Liver (tissue), 3 donors: ENCODE measurements at regions not wholly inside any gene's neighbourhood (a gene's known extent, or its start where the extent isn't known, plus 50 kb on each side); places are given as distances from the start of the nearest gene placed in this dataset.

Source experiments
- CTCF ChIP-seq: fragments of 150-350 bp; IDR thresholded peaks from 2 replicates; pipeline ENCODE4 v1.5.1; 2017; ENCODE audit warnings: improper control_type of control experiment, low read depth, low read length; ENCODE audit not compliant: missing input control
- REST ChIP-seq: IDR thresholded peaks from 2 replicates; pipeline ENCODE4 v1.6.1; 2016; ENCODE audit warnings: antibody characterized with exemption, mild to moderate bottlenecking
- RXRA ChIP-seq, 2 donors: IDR thresholded peaks; 2 replicates each; pipeline ENCODE4 v1.6.1; 2017 to 2018; ENCODE audit warnings: antibody characterized with exemption in 2 of 2, mild to moderate bottlenecking in 1 of 2
- SP1 ChIP-seq: IDR thresholded peaks from 2 replicates; pipeline ENCODE4 v1.6.1; 2018; ENCODE audit warnings: antibody characterized with exemption, mild to moderate bottlenecking
- YY1 ChIP-seq: IDR thresholded peaks from 2 replicates; pipeline ENCODE4 v1.6.1; 2016; ENCODE audit warnings: antibody characterized with exemption, mild to moderate bottlenecking
- TF ChIP-seq, protein P1 (sequence below): IDR thresholded peaks from 2 replicates; pipeline ENCODE4 v1.6.1; 2016; ENCODE audit warnings: antibody characterized with exemption
- donor health status: healthy.
- donor health status: healthy.

DNA sequence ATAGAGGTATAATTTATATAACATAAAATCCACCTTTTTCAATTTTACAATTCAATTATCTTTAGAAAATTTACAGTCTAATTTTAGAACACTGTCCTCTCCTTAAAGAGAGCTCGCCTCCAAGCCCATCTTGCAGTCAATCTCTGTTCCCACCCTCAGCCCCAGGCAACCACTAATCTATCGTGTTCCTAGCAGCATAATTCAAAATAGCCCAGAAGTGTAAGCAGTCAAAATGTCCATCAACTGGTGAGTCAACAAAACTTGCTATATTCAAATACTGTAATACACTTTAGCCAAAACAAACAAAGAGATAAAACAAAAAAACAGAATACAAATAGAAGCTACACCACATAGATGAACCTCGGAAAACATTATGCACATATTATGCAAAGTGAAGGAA lies 1006.8 kb upstream of the EEF2KMT start:
- no peak for TF ChIP-seq CTCF
- TF ChIP-seq, protein P1, sequence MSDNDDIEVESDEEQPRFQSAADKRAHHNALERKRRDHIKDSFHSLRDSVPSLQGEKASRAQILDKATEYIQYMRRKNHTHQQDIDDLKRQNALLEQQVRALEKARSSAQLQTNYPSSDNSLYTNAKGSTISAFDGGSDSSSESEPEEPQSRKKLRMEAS = no peak
- TF ChIP-seq REST = no peak
- no peak for TF ChIP-seq SP1
- no peak for TF ChIP-seq YY1
- no peak for TF ChIP-seq RXRA (IDR thresholded peaks at IDR 0.05)
